GM12872 (cell line): ENCODE measurements at regions not wholly inside any gene's neighbourhood (a gene's known extent, or its start where the extent isn't known, plus 50 kb on each side); places are given as distances from the start of the nearest gene placed in this dataset.

ENCODE experiments used
- TF ChIP-seq, protein P1 (sequence below): IDR thresholded peaks from 3 replicates; pipeline ENCODE4 v1.5.1; 2011; ENCODE audit warnings: low read depth, mild to moderate bottlenecking, low read length, moderate library complexity; ENCODE audit not compliant: insufficient read depth

DNA sequence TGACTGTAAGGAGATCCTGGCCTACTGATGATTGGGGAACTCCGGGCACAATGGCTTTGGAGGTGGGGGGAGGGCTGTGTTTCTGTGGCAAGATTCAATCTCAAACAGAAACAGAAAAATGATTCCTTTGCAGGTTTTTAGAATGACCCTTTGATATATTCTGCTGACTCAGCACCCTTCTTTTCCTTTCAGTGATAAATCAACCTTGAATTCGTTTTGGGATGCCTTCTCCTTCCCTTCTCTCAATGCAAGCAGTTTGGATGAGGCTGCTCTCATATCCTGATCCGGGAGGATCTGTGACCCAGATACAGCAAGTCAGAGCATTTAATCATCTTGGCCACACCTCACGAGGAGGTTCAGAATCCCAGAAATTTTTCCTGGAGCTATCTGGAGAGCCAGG, 156.1 kb upstream of the PRICKLE2 start:
- TF ChIP-seq, protein P1, sequence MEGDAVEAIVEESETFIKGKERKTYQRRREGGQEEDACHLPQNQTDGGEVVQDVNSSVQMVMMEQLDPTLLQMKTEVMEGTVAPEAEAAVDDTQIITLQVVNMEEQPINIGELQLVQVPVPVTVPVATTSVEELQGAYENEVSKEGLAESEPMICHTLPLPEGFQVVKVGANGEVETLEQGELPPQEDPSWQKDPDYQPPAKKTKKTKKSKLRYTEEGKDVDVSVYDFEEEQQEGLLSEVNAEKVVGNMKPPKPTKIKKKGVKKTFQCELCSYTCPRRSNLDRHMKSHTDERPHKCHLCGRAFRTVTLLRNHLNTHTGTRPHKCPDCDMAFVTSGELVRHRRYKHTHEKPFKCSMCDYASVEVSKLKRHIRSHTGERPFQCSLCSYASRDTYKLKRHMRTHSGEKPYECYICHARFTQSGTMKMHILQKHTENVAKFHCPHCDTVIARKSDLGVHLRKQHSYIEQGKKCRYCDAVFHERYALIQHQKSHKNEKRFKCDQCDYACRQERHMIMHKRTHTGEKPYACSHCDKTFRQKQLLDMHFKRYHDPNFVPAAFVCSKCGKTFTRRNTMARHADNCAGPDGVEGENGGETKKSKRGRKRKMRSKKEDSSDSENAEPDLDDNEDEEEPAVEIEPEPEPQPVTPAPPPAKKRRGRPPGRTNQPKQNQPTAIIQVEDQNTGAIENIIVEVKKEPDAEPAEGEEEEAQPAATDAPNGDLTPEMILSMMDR: no peak

DNA sequence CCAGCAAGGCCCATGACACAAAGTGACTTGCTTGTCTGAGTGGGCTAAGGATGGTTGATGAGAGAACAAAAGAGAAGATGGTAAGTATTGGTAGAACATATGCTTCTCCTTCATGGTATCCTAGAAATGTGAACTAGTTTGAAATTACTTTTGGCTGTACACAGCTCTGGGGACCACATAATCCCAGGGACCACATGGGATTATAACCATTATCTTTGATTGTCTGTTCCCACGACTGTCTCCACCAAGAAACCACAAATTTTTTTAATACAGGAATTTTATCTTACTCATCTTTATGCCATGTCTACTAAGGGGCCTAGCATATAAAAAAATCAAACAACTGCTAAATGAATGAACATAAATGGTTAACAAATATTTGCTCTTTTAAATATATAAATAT, 155.3 kb upstream of the PRICKLE2 start:
- TF ChIP-seq, protein P1: no peak

DNA sequence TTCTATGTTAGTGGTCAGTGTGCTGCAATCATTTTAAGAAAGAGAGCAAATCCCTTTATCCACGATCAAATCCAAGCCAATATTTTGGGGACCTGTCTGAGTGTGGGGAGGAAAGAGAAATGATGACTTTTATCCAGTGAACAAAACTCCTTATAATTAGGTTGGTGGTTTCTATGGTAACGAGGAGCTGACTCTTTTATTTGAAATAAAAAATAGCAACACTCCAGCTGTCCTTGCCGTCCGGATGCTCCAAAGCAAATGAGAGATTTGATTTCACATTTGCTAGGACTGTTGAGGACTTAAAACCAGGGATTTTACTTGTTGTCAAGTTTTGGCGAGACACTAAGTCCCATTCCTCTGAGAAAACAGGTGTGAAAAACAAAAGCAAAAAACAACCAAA, 154.0 kb upstream of the PRICKLE2 start:
- TF ChIP-seq, protein P1: no peak

DNA sequence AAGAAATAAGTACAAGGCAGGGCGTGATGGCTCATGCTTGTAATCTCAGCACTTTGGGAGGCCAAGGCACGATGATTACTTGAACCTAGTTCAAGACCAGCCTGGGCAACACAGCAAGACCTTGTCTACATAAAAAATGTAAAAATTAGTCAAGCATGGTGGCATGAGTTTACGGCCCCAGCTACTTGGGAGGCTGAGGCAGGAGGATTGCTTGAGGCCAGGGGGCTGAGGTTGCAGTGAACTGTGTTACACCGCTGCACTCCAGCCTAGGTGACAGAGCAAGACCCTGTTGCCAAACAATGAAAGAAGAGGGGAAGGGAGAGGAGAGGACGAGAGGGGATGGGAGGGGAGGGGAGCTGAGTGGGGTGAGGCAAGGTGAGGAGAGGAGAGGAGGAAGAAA, 152.7 kb upstream of the PRICKLE2 start:
- TF ChIP-seq, protein P1: no peak

DNA sequence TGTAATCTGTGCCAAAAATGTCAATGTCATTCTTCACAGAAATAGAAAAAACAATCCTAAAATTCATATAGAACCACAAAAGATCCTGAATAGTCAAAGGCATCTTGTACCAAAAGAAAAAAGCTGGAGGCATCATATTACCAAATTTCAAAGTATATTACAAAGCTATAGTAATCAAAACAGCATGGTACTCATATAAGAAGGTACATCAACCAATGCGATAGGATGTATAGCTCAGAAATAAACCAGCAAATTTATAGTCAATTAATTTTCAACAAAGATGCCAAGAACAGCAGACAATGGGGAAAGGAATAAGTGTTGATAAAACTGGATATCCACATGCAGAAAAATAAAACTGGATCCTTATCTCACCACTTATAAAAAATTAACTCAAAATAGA, 150.5 kb upstream of the PRICKLE2 start:
- TF ChIP-seq, protein P1: no peak

DNA sequence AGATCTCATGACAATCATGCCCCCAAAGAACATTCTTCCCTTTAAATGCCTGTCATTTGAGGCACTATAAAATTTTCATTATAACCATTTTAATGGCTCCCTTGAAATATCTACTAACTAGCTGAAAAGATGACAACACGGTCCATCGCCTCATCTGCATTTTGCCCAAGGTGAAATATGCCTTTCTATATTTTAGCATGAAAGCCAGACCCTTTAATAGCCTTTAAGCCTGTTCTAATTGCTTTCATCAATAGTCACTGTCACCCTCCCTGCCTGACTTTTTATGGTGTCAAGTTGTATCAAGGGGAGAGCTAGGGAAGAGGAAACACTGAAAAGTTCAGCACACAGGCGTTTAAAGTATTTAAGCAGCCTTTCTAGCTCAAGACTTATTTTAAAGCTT, 144.1 kb upstream of the PRICKLE2 start:
- TF ChIP-seq, protein P1: no peak

DNA sequence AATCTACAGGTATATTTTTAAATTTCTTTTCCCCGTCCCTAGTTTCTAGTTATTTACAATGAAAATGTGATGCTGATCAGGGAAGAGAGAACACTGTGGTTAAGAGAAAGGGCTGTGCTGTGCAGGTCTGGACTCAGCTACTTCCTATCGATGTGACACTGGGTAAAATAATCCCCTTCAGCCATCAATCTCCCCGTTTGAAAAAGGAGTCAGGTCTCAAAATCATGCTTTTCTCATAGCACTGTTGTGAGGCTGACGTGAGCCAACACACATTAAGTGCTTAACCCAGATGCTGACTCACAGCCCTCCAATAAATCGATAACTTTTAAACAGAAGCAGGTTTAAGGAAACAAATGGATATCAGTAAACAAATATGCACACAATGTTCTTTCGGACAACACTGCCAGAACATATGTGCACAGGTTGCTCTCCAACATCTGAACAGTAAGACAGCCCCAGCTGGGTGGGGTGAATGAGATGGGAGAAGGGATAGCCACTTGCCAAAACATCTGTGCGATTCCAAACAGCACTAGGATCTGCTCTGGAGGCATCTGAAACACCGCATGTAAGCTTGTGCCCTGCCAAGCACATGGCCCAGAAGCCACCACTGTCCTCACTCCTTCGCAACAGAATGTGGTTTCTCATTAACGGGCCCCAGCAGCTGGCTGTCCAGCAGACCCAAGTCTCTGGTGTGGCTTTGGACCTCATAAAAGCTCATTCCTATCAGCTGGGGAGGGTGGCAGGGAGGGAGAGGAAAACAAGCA, 143.2 kb upstream of the PRICKLE2 start:
- TF ChIP-seq, protein P1: no peak
